ENCODE measurements at regions not wholly inside any gene's neighbourhood (a gene's known extent, or its start where the extent isn't known, plus 50 kb on each side); places are given as distances from the start of the nearest gene placed in this dataset.

GRCh38 chr7:57344957-57345356, 105.0 kb upstream of the ZNF716 start:
- Histone ChIP-seq H3K36me3 (ENCODE audit: control insufficient read depth, insufficient read depth, low read length) (no peaks in the 10 kb centered on the region), H3K27me3 (ENCODE audit: control insufficient read depth, insufficient read depth, low read length) (no peaks in the 10 kb centered on the region), H3K4me3 (ENCODE audit: low read depth, low read length) (no peak overlapping the region)
- TF ChIP-seq, protein P1, sequence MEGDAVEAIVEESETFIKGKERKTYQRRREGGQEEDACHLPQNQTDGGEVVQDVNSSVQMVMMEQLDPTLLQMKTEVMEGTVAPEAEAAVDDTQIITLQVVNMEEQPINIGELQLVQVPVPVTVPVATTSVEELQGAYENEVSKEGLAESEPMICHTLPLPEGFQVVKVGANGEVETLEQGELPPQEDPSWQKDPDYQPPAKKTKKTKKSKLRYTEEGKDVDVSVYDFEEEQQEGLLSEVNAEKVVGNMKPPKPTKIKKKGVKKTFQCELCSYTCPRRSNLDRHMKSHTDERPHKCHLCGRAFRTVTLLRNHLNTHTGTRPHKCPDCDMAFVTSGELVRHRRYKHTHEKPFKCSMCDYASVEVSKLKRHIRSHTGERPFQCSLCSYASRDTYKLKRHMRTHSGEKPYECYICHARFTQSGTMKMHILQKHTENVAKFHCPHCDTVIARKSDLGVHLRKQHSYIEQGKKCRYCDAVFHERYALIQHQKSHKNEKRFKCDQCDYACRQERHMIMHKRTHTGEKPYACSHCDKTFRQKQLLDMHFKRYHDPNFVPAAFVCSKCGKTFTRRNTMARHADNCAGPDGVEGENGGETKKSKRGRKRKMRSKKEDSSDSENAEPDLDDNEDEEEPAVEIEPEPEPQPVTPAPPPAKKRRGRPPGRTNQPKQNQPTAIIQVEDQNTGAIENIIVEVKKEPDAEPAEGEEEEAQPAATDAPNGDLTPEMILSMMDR (IDR thresholded peaks at IDR 0.05; ENCODE audit: insufficient read depth, low read length, severe bottlenecking) = no peak
- FAIRE-seq (no peak), DNase-seq (ENCODE audit: low read depth) (no peak)

DNA sequence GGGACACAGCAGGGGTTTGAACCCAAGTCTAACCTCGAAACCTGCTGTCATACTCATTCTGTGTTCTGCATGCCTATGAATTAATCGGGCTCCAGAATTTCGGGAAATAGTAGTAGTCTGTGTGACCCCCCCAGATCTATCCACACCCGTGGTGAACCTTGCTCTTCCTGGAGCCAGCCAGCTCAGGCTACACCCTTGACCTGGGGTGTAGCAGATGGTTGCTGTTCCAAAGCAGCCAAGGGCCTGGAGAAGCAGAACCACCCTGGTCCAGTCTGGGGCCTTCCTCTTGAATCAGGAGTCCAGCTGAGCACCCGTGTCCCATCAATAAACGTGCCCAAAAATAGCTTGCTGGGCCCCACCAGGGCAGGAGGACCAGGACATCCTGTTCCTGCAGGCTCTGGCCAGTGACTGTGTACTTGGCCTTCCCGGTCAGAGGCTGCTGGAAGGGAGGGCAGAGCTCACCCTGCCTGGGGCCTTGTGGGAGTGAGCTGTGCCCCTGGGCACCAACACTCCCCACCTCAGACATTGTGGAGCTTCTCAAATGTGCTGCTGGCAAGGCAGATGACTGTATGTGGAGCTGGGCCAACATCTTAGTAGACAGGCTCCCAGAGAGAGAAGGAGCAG, 101.2 kb upstream of the ZNF716 start:
- DNase-seq (ENCODE audit: low read depth) (no peak), FAIRE-seq (no peak)
- no peaks in the 10 kb centered on the region for H3K27me3 ChIP-seq (ENCODE audit: control insufficient read depth, insufficient read depth, low read length)
- TF ChIP-seq, protein P1 (IDR thresholded peaks at IDR 0.05; ENCODE audit: insufficient read depth, low read length, severe bottlenecking) = no peak
- H3K4me3 ChIP-seq (ENCODE audit: low read depth, low read length) = no peak overlapping the region
- H3K36me3 ChIP-seq (ENCODE audit: control insufficient read depth, insufficient read depth, low read length) = no peaks in the 10 kb centered on the region

DNA sequence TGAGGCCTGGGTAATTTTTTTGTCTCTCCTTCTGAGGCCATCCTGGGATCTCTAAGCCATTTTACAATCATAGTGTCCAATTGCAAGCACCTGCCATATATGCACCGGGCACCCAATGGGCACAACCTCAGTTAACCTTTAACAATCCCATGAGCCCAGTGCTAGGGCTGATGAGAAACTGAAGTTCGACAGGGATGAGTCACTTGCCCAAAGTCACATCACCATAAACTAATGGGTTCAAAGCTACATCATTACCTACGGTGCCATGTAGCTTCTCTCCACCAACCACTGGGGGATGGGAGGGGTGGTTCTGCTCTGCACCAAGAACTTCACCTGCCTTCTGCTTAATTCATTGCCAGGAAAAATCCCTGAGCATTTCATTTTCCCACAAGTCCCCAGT, 95.8 kb upstream of the ZNF716 start:
- H3K4me3 ChIP-seq (ENCODE audit: low read depth, low read length) = no peak overlapping the region
- TF ChIP-seq, protein P1 (IDR thresholded peaks at IDR 0.05; ENCODE audit: insufficient read depth, low read length, severe bottlenecking) = no peak
- no peaks in the 10 kb centered on the region for H3K36me3 ChIP-seq (ENCODE audit: control insufficient read depth, insufficient read depth, low read length)
- H3K27me3 ChIP-seq (ENCODE audit: control insufficient read depth, insufficient read depth, low read length) = no peaks in the 10 kb centered on the region
- FAIRE-seq = no peak
- no peak for DNase-seq (ENCODE audit: low read depth)

DNA sequence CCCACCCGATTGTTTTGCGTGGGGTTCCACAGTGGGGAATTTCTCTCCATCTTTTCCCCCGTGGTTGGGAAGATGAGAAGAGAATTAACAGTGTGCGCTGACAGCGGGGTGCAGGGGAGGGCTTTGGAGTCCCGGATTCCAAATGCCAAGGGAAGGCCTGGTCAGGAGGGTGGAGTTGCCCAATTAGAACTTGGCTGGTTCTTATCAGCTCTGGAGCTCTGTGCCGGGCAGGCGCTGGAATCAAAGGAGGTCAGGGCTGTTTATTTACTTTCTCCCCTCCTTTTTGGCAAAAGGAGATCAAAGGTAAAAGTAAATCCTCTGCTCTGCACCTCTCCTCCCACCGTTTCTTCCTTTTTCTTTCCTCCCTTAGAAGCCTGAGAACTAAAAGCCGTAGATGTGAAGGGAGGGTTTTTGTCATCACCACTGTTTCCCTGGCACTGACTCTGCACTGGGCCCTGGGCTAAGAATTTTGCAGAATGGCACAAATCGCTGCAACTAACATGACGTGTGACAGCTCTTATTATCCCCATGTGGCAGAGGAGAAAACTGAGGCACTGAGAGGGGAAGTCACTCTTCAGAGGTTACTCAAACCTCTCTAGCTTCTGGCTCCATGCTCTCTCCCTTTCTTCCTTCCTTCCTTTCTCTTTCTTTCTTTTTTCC, 95.2 kb upstream of the ZNF716 start:
- TF ChIP-seq, protein P1 (IDR thresholded peaks at IDR 0.05; ENCODE audit: insufficient read depth, low read length, severe bottlenecking) = no peak
- Histone ChIP-seq H3K4me3 (ENCODE audit: low read depth, low read length) (no peak overlapping the region), H3K27me3 (ENCODE audit: control insufficient read depth, insufficient read depth, low read length) (no peaks in the 10 kb centered on the region), H3K36me3 (ENCODE audit: control insufficient read depth, insufficient read depth, low read length) (no peaks in the 10 kb centered on the region)
- FAIRE-seq (no peak), DNase-seq (ENCODE audit: low read depth) (no peak)

- TF ChIP-seq, protein P1 (IDR thresholded peaks at IDR 0.05; ENCODE audit: insufficient read depth, low read length, severe bottlenecking) = no peak
- Histone ChIP-seq H3K36me3 (ENCODE audit: control insufficient read depth, insufficient read depth, low read length) (no peaks in the 10 kb centered on the region), H3K27me3 (ENCODE audit: control insufficient read depth, insufficient read depth, low read length) (no peaks in the 10 kb centered on the region), H3K4me3 (ENCODE audit: low read depth, low read length) (no peak overlapping the region)
- DNase-seq (ENCODE audit: low read depth) (no peak), FAIRE-seq (no peak)
These were observed 88.6 kb upstream of the ZNF716 start for GRCh38 chr7:57361406-57361805.

GRCh38 chr7:57362868-57363267, 87.1 kb upstream of the ZNF716 start:
- TF ChIP-seq, protein P1 (IDR thresholded peaks at IDR 0.05; ENCODE audit: insufficient read depth, low read length, severe bottlenecking) = no peak
- no peak for FAIRE-seq
- no peak overlapping the region for H3K4me3 ChIP-seq (ENCODE audit: low read depth, low read length)
- no peaks in the 10 kb centered on the region for H3K36me3 ChIP-seq (ENCODE audit: control insufficient read depth, insufficient read depth, low read length)
- H3K27me3 ChIP-seq (ENCODE audit: control insufficient read depth, insufficient read depth, low read length) = no peaks in the 10 kb centered on the region
- no peak for DNase-seq (ENCODE audit: low read depth)

Data from bronchial epithelial cell (primary cell).